Anterior cingulate cortex (tissue), 58 donors: ENCODE measurements at regions not wholly inside any gene's neighbourhood (a gene's known extent, or its start where the extent isn't known, plus 50 kb on each side); places are given as distances from the start of the nearest gene placed in this dataset.
A peak's percentile ranks its signal among the peaks of the same experiment; 100 is the strongest.

ENCODE experiments used
- DNase-seq, 58 donors: peaks; one replicate each; lab custom pipeline; 2025; lab: John Stamatoyannopoulos, UW

GRCh38 chr11:30089921-30090320 lies 73.1 kb upstream of the KCNA4 start:
- DNase-seq, result no peak

GRCh38 chr11:30091246-30091645 lies 74.4 kb upstream of the KCNA4 start:
- no peak for DNase-seq

GRCh38 chr11:30091737-30092136 lies 74.9 kb upstream of the KCNA4 start:
- no peak for DNase-seq

- no peak for DNase-seq
Observed at GRCh38 chr11:30092518-30092917, 75.7 kb upstream of the KCNA4 start.

- DNase-seq, result no peak
Observed at GRCh38 chr11:30100495-30100894, 83.7 kb upstream of the KCNA4 start.

GRCh38 chr11:30106222-30107181 lies 89.7 kb upstream of the KCNA4 start:
- DNase-seq, result no peak

- no peak for DNase-seq
Observed at GRCh38 chr11:30107899-30108298, 91.1 kb upstream of the KCNA4 start.

- DNase-seq, result no peak
Observed at GRCh38 chr11:30109774-30110173, 92.9 kb upstream of the KCNA4 start.

GRCh38 chr11:30110691-30111090 lies 93.9 kb upstream of the KCNA4 start:
- no peak for DNase-seq

GRCh38 chr11:30111786-30112185 lies 95.0 kb upstream of the KCNA4 start:
- no peak for DNase-seq

GRCh38 chr11:30113326-30113898 lies 96.6 kb upstream of the KCNA4 start:
- no peak for DNase-seq

GRCh38 chr11:30116512-30116911 lies 99.7 kb upstream of the KCNA4 start:
- DNase-seq, result no peak

GRCh38 chr11:30120045-30120589 lies 103.3 kb upstream of the KCNA4 start:
- DNase-seq, result no peak

- no peak for DNase-seq
Observed at GRCh38 chr11:30125456-30125855, 105.4 kb upstream of the FSHB start.

GRCh38 chr11:30128269-30128932 lies 102.4 kb upstream of the FSHB start:
- DNase-seq, result peak in 4 of 58 donors; percentile 2 to 8 (median 3)

- no peak for DNase-seq
Observed at GRCh38 chr11:30131535-30131934, 99.3 kb upstream of the FSHB start.

- DNase-seq, result no peak
Observed at GRCh38 chr11:30133281-30133680, 97.5 kb upstream of the FSHB start.

GRCh38 chr11:30143098-30143705 lies 87.6 kb upstream of the FSHB start:
- peak in 1 of 58 donors; percentile 6 for DNase-seq

GRCh38 chr11:30147293-30147692 lies 83.5 kb upstream of the FSHB start:
- DNase-seq, result no peak

- DNase-seq, result no peak
Observed at GRCh38 chr11:30149998-30150397, 80.8 kb upstream of the FSHB start.

- no peak for DNase-seq
Observed at GRCh38 chr11:30150425-30150824, 80.4 kb upstream of the FSHB start.
